ENCODE measurements at regions not wholly inside any gene's neighbourhood (a gene's known extent, or its start where the extent isn't known, plus 50 kb on each side); places are given as distances from the start of the nearest gene placed in this dataset.

- Histone ChIP-seq H2AFZ (ENCODE audit: control insufficient read depth, low read depth, low read length) (no peak overlapping the region), H3K9me3 (replicated peaks; ENCODE audit: control insufficient read depth, insufficient read depth, low read length) (no peaks in the 10 kb centered on the region; the same call in 2 of the 3 replicates), H3K4me3 (no peak overlapping the region), H3K27me3 (replicated peaks in 1 of 2; ENCODE audit: control insufficient read depth in 2 of 2, insufficient read depth in 2 of 2, low read length in 1 of 2) (peaks cover 3 to 8% of the 10 kb centered on the region in 2 experiments; a peak in 2 of 4 replicates), H3K36me3 (ENCODE audit: control insufficient read depth in 2 of 2, insufficient read depth in 2 of 2, low read length in 1 of 2) (no peaks in the 10 kb centered on the region), H3K27ac (ENCODE audit: control insufficient read depth, insufficient read depth) (no peak overlapping the region), H4K20me1 (ENCODE audit: control insufficient read depth, insufficient read depth) (no peaks in the 10 kb centered on the region), H3K79me2 (ENCODE audit: control insufficient read depth, insufficient read depth, low read length) (no peaks in the 10 kb centered on the region), H3K4me2 (ENCODE audit: control insufficient read depth, insufficient read depth) (no peak overlapping the region), H3K9ac (ENCODE audit: control insufficient read depth, insufficient read depth, low read length) (no peak overlapping the region), H3K4me1 (ENCODE audit: control insufficient read depth, insufficient read depth, low read length) (peaks cover 16% of the 10 kb centered on the region; the same call in 1 of the 2 replicates)
- no peak for DNase-seq (ENCODE audit: low read depth, low spot score)
- POLR2A ChIA-PET: no interaction called here
- SMC1A ChIA-PET (ENCODE audit: uncharacterized antibody, unreplicated experiment): interaction anchor here (1.1 kb wide), 1 partner anchor 21 kb away, joined by 3 read pairs; no protein-coding TSS in a partner anchor
- CTCF ChIA-PET: no interaction called here
- TF ChIP-seq HDGF (IDR thresholded peaks at IDR 0.05) (no peak), FOS (IDR thresholded peaks at IDR 0.05; ENCODE audit: borderline replicate concordance, extremely low read depth, insufficient read length) (no peak), YBX1 (IDR thresholded peaks at IDR 0.05) (no peak), NR2C2 (IDR thresholded peaks at IDR 0.05; ENCODE audit: borderline replicate concordance, control insufficient read depth, insufficient read length, low read depth) (no peak), YY1 (IDR thresholded peaks at IDR 0.05; ENCODE audit: low read depth, low read length) (no peak), ZZZ3 (IDR thresholded peaks at IDR 0.05; ENCODE audit: control insufficient read depth, insufficient read length, low read depth) (no peak), ZBTB33 (IDR thresholded peaks at IDR 0.05) (no peak), NR2F1 (conservative IDR thresholded peaks at IDR 0.05) (no peak), CHD1 (IDR thresholded peaks at IDR 0.05; ENCODE audit: low read depth, low read length) (no peak), TCF7 (IDR thresholded peaks at IDR 0.05; ENCODE audit: borderline replicate concordance) (no peak), HDAC2 (IDR thresholded peaks at IDR 0.05) (no peak), ZNF207 (IDR thresholded peaks at IDR 0.05; ENCODE audit: borderline replicate concordance) (no peak), KAT2A (conservative IDR thresholded peaks at IDR 0.05; ENCODE audit: control insufficient read depth, low read depth, low read length) (no peak), HDAC6 (IDR thresholded peaks at IDR 0.05; ENCODE audit: unreplicated experiment) (no peak), PML (IDR thresholded peaks at IDR 0.05; ENCODE audit: low read length) (no peak)
- no TSS peak for BruUV-seq (replicated peaks)
- intact Hi-C loops (cut with micrococcal nuclease; ENCODE audit: unreplicated experiment) (no loop called here), in situ Hi-C loops (cut with MboI) (no loop called here)
- no peak for ATAC-seq
- WGBS (ENCODE audit: insufficient coverage, insufficient replicate concordance, low lambda C conversion rate, missing lambda C conversion rate): 54% methylated on average over 7 of the region's 7 CpGs
- no peak for FAIRE-seq
- RAD21 ChIA-PET (ENCODE audit: unreplicated experiment): no interaction called here
Measured at GRCh38 chr3:187795207-187795960, 50.1 kb upstream of the BCL6 start.
